H9 (cell line): ENCODE measurements at regions not wholly inside any gene's neighbourhood (a gene's known extent, or its start where the extent isn't known, plus 50 kb on each side); places are given as distances from the start of the nearest gene placed in this dataset.

Experiments used
- DNase-seq: peaks from one replicate; pipeline ENCODE4 v3.0.0-alpha.2; 2017
- H2AFZ ChIP-seq: one replicate; pipeline ENCODE4 v1.6.1; 2013; ENCODE audit warnings: mild to moderate bottlenecking, low read length, control low read depth, moderate library complexity
- H2AK5ac ChIP-seq: 2 replicates; pipeline ENCODE4 v1.6.1; 2013; ENCODE audit warnings: low read length, control low read depth, mixed read lengths; ENCODE audit not compliant: insufficient read length
- H2BK120ac ChIP-seq: one replicate; pipeline ENCODE4 v1.6.1; 2013; ENCODE audit warnings: low read depth, mild to moderate bottlenecking, low read length, control low read depth, inconsistent platforms; ENCODE audit not compliant: poor library complexity, severe bottlenecking
- H2BK12ac ChIP-seq: 2 replicates; pipeline ENCODE4 v1.6.1; 2013; ENCODE audit warnings: low read length, control low read depth, mixed read lengths, low read depth; ENCODE audit not compliant: insufficient read length
- H2BK15ac ChIP-seq: 2 replicates; pipeline ENCODE4 v1.6.1; 2013; ENCODE audit warnings: low read depth, low read length, control low read depth
- H2BK20ac ChIP-seq: one replicate; pipeline ENCODE4 v1.6.1; 2013; ENCODE audit warnings: low read depth, mild to moderate bottlenecking, low read length, control low read depth, inconsistent platforms; ENCODE audit not compliant: poor library complexity, severe bottlenecking
- H2BK5ac ChIP-seq: 2 replicates; pipeline ENCODE4 v1.6.1; 2013; ENCODE audit warnings: low read length, control low read depth, mixed read lengths; ENCODE audit not compliant: insufficient read length
- H3K14ac ChIP-seq: 2 replicates; pipeline ENCODE4 v1.6.1; 2013; ENCODE audit warnings: low read length, control low read depth; ENCODE audit not compliant: insufficient read depth
- H3K18ac ChIP-seq: 2 replicates; pipeline ENCODE4 v1.6.1; 2013; ENCODE audit warnings: low read depth, mild to moderate bottlenecking, mixed read lengths, low read length, control low read depth; ENCODE audit not compliant: insufficient read length
- H3K23ac ChIP-seq: 2 replicates; pipeline ENCODE4 v1.6.1; 2013; ENCODE audit warnings: low read length, control low read depth, mixed read lengths, low read depth; ENCODE audit not compliant: insufficient read length
- H3K23me2 ChIP-seq: 2 replicates; pipeline ENCODE4 v1.6.1; 2013; ENCODE audit warnings: low read depth, mild to moderate bottlenecking, mixed read lengths, low read length, control low read depth; ENCODE audit not compliant: insufficient read length, poor library complexity, severe bottlenecking
- H3K27ac ChIP-seq: 2 replicates; pipeline ENCODE4 v1.5.1; 2013; ENCODE audit warnings: low read length, control low read depth, mixed read lengths, low read depth; ENCODE audit not compliant: insufficient read length
- H3K27me3 ChIP-seq: 2 replicates; pipeline ENCODE4 v1.6.1; 2013; ENCODE audit warnings: low read length, control low read depth, inconsistent platforms; ENCODE audit not compliant: insufficient read depth
- H3K4ac ChIP-seq: 2 replicates; pipeline ENCODE4 v1.6.1; 2013; ENCODE audit warnings: low read depth, mild to moderate bottlenecking, control low read depth, inconsistent platforms, low read length, moderate library complexity
- H3K4me1 ChIP-seq: 2 replicates; pipeline ENCODE4 v1.6.1; 2013; ENCODE audit warnings: low read length, control low read depth, inconsistent platforms; ENCODE audit not compliant: insufficient read depth
- H3K4me2 ChIP-seq: 2 replicates; pipeline ENCODE4 v1.6.1; 2013; ENCODE audit warnings: low read length, control low read depth, mixed read lengths; ENCODE audit not compliant: insufficient read length, insufficient read depth
- H3K56ac ChIP-seq: 2 replicates; pipeline ENCODE4 v1.6.1; 2013; ENCODE audit warnings: low read depth, mild to moderate bottlenecking, mixed read lengths, low read length, control low read depth; ENCODE audit not compliant: insufficient read length
- H3K79me1 ChIP-seq: 2 replicates; pipeline ENCODE4 v1.6.1; 2013; ENCODE audit warnings: low read depth, mild to moderate bottlenecking, moderate library complexity, low read length, control low read depth, inconsistent platforms; ENCODE audit not compliant: insufficient read depth, poor library complexity, severe bottlenecking
- H3K79me2 ChIP-seq: 2 replicates; pipeline ENCODE4 v1.6.1; 2013; ENCODE audit warnings: low read length, control low read depth, inconsistent platforms; ENCODE audit not compliant: insufficient read depth
- H3K9ac ChIP-seq: 2 replicates; pipeline ENCODE4 v1.6.1; 2013; ENCODE audit warnings: low read length, control low read depth, mixed read lengths; ENCODE audit not compliant: insufficient read length; ENCODE audit errors: extremely low read depth
- H3K9me3 ChIP-seq: one replicate; pipeline ENCODE4 v1.6.1; 2013; ENCODE audit warnings: low read depth, low read length, inconsistent platforms; ENCODE audit not compliant: control insufficient read depth
- H3T11ph ChIP-seq: one replicate; pipeline ENCODE4 v1.6.1; 2013; ENCODE audit warnings: mild to moderate bottlenecking, low read length, control low read depth, inconsistent platforms
- H4K20me1 ChIP-seq: one replicate; pipeline ENCODE4 v1.6.1; 2013; ENCODE audit not compliant: control insufficient read depth, insufficient read length, insufficient read depth
- H4K5ac ChIP-seq: 2 replicates; pipeline ENCODE4 v1.6.1; 2013; ENCODE audit warnings: low read depth, mild to moderate bottlenecking, mixed read lengths, low read length, control low read depth; ENCODE audit not compliant: insufficient read length
- H4K8ac ChIP-seq: replicated peaks from 2 replicates; pipeline ENCODE4 v1.6.1; 2013; ENCODE audit warnings: low read length, control low read depth, mixed read lengths, low read depth; ENCODE audit not compliant: insufficient read length
- H4K91ac ChIP-seq: 2 replicates; pipeline ENCODE4 v1.6.1; 2013; ENCODE audit warnings: low read depth, mild to moderate bottlenecking, moderate library complexity, mixed read lengths, low read length, control low read depth; ENCODE audit not compliant: insufficient read length
- H3K27ac Mint-ChIP-seq, 3 experiments: 2 replicates in 2 of 3; 3 replicates in 1 of 3; pipeline ENCODE4 v1.8.0; 2020 to 2021; ENCODE audit warnings: mixed read lengths in 3 of 3, mild to moderate bottlenecking in 1 of 3, moderate library complexity in 1 of 3
- H3K27me3 Mint-ChIP-seq: 2 replicates; pipeline ENCODE4 v1.8.0; 2021; ENCODE audit warnings: low read depth, mild to moderate bottlenecking, moderate library complexity, mixed read lengths
- H3K36me3 Mint-ChIP-seq, 3 experiments: 2 replicates in 2 of 3; 3 replicates in 1 of 3; pipeline ENCODE4 v1.8.0; 2020 to 2021; ENCODE audit warnings: low read depth in 3 of 3, mixed read lengths in 3 of 3; ENCODE audit not compliant: insufficient read depth in 1 of 3
- H3K4me1 Mint-ChIP-seq, 2 experiments: 2 replicates each; pipeline ENCODE4 v1.8.0; 2020; ENCODE audit warnings: mixed read lengths in 2 of 2
- H3K4me3 Mint-ChIP-seq, 2 experiments: 2 replicates in 1 of 2; 3 replicates in 1 of 2; pipeline ENCODE4 v1.8.0; 2020 to 2021; ENCODE audit warnings: mild to moderate bottlenecking in 2 of 2, mixed read lengths in 2 of 2, moderate library complexity in 1 of 2
- H3K9me3 Mint-ChIP-seq, 2 experiments: 2 replicates in 1 of 2; 3 replicates in 1 of 2; pipeline ENCODE4 v1.8.0; 2020; ENCODE audit warnings: mild to moderate bottlenecking in 2 of 2, mixed read lengths in 2 of 2, moderate library complexity in 1 of 2
- CTCF ChIP-seq: fragments of 200-600 bp; sonication (generic); conservative IDR thresholded peaks from 3 replicates; pipeline ENCODE4 v1.8.0; 2021; ENCODE audit warnings: antibody characterized with exemption, mild to moderate bottlenecking
- WGBS: extraction: QIAGEN DNeasy Blood & Tissue Kit; methylation state at CpG from one replicate; pipeline ENCODE4 v1.1.7; 2013; ENCODE audit warnings: missing lambda C conversion rate, low lambda C conversion rate, mixed read lengths; ENCODE audit not compliant: insufficient read length; ENCODE audit errors: extremely low coverage; 5-methylcytosine and 5-hydroxymethylcytosine counted together

GRCh38 chr3:187590861-187591576, 79.2 kb downstream of the SST start:
- Histone ChIP-seq H3K56ac (no peak overlapping the region), H4K91ac (no peak overlapping the region), H3T11ph (no peak overlapping the region), H4K5ac (no peak overlapping the region), H2AFZ (no peak overlapping the region), H2AK5ac (no peak overlapping the region), H3K18ac (no peak overlapping the region), H2BK20ac (no peak overlapping the region), H2BK120ac (no peak overlapping the region), H3K27ac (no peak overlapping the region), H4K8ac (no peak overlapping the region), H2BK15ac (no peak overlapping the region), H3K4ac (no peak overlapping the region), H2BK5ac (no peak overlapping the region), H3K4me1 (peaks cover 9% of the 10 kb centered on the region; the same call in 1 of the 2 replicates), H3K23me2 (no peaks in the 10 kb centered on the region), H4K20me1 (no peaks in the 10 kb centered on the region), H3K79me2 (no peaks in the 10 kb centered on the region), H3K14ac (no peak overlapping the region), H3K23ac (no peak overlapping the region), H3K79me1 (no peaks in the 10 kb centered on the region), H3K4me2 (no peak overlapping the region), H3K9ac (no peak overlapping the region), H2BK12ac (no peak overlapping the region), H3K27me3 (no peaks in the 10 kb centered on the region), H3K9me3 (no peaks in the 10 kb centered on the region)
- Mint-ChIP-seq H3K4me1 (peaks cover 43 to 46% of the 10 kb centered on the region in 2 experiments), H3K36me3 (no peaks in the 10 kb centered on the region; a peak in 1 of 7 replicates), H3K4me3 (0 out of 5 replicates have a peak overlapping the region, but pooled peaks of 1 of the 2 experiments have one; percentile 3), H3K27me3 (no peaks in the 10 kb centered on the region; the same call in 1 of the 2 replicates), H3K9me3 (no peaks in the 10 kb centered on the region), H3K27ac (peak overlapping the region in 2 of 3 experiments; percentile 68 to 90; a peak in 2 of 7 replicates)
- WGBS: no CpG with 5 or more reads among the region's 10 CpGs
- DNase-seq: no peak
- TF ChIP-seq CTCF: no peak
